T-helper 2 cell (primary cell): ENCODE measurements at regions not wholly inside any gene's neighbourhood (a gene's known extent, or its start where the extent isn't known, plus 50 kb on each side); places are given as distances from the start of the nearest gene placed in this dataset.
"Not testable (repeated sequence)": the region's sequence is repeated elsewhere in the genome, so short reads cannot be mapped to it uniquely, and the experiment has no call there.

Experiments
- DNase-seq, 5 experiments: peaks; one replicate each; pipeline versions ENCODE4 v3.0.0 to v3.0.0-alpha.2; 2012 to 2022

GRCh38 chr10:28186887-28187578 lies 115.8 kb downstream of the MPP7 start:
- DNase-seq: no peak

GRCh38 chr10:28186461-28186860 lies 116.4 kb downstream of the MPP7 start:
- DNase-seq: no peak

- DNase-seq: no peak
Measured at GRCh38 chr10:28184810-28185209, 118.1 kb downstream of the MPP7 start.

- no peak for DNase-seq
Measured at GRCh38 chr10:28181478-28182096, 121.3 kb downstream of the MPP7 start.

GRCh38 chr10:28180654-28181053 lies 122.2 kb downstream of the MPP7 start:
- DNase-seq: no peak

GRCh38 chr10:28179743-28180099 lies 123.1 kb downstream of the MPP7 start:
- DNase-seq: no peak

- peak in 2 of 5 experiments; percentile 15 to 72 for DNase-seq
Measured at GRCh38 chr10:28179006-28179742, 123.7 kb downstream of the MPP7 start.

GRCh38 chr10:28177944-28178637 lies 124.8 kb downstream of the MPP7 start:
- DNase-seq: peak in 2 of 5 experiments; percentile 28 to 63

GRCh38 chr10:28176498-28176897 lies 126.4 kb downstream of the MPP7 start:
- not testable (repeated sequence) for DNase-seq

- DNase-seq: no peak
Measured at GRCh38 chr10:28172223-28172610, 130.6 kb downstream of the MPP7 start.

- no peak for DNase-seq
Measured at GRCh38 chr10:28171468-28172222, 131.2 kb downstream of the MPP7 start.

GRCh38 chr10:28169525-28169924 lies 133.3 kb downstream of the MPP7 start:
- DNase-seq: no peak

- no peak for DNase-seq
Measured at GRCh38 chr10:28160866-28161405, 141.9 kb downstream of the MPP7 start.

GRCh38 chr10:28157379-28157778 lies 145.5 kb downstream of the MPP7 start:
- no peak for DNase-seq

- no peak for DNase-seq
Measured at GRCh38 chr10:28155726-28156125, 147.1 kb downstream of the MPP7 start.

- DNase-seq: no peak
Measured at GRCh38 chr10:28151636-28152035, 151.2 kb downstream of the MPP7 start.

GRCh38 chr10:28149746-28150145 lies 150.9 kb upstream of the ODAD2 start:
- DNase-seq: no peak

- no peak for DNase-seq
Measured at GRCh38 chr10:28147706-28148105, 148.8 kb upstream of the ODAD2 start.

GRCh38 chr10:28139138-28139537 lies 140.3 kb upstream of the ODAD2 start:
- DNase-seq: no peak

GRCh38 chr10:28137907-28138880 lies 139.3 kb upstream of the ODAD2 start:
- no peak for DNase-seq

GRCh38 chr10:28135258-28135657 lies 136.4 kb upstream of the ODAD2 start:
- no peak for DNase-seq
